ENCODE measurements at regions not wholly inside any gene's neighbourhood (a gene's known extent, or its start where the extent isn't known, plus 50 kb on each side); places are given as distances from the start of the nearest gene placed in this dataset.

DNA sequence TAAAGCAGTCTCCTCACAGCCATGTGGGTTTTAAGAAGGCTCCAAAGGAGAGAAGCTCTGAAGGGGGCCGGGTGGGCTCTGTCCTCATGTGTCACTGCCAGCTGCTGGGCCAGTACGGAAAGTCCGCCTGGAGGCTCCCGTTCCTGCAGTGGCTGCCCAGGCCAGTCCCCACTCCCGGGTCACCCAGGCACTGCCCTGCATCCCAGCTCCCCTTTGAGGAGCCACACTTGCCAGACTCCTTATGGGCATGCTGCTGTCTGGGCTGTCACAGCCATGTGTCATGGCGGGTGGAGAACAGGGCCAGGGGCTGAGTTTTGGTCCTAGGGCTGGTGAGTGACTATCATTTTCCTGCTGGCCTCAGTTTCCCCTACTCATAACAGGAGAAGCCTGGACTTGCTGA, 79.4 kb upstream of the ACTRT2 start:
- intact Hi-C loops (cut with DNase I) = no loop called here
- no peak for DNase-seq (ENCODE audit: low spot score in 2 of 2)
- Histone ChIP-seq H3K27ac (no peak overlapping the region), H3K4me3 (no peak overlapping the region), H3K9me3 (peaks cover 5 to 13% of the 10 kb centered on the region in 2 donors), H3K27me3 (no peaks in the 10 kb centered on the region), H3K4me1 (no peaks in the 10 kb centered on the region), H3K36me3 (no peaks in the 10 kb centered on the region)
- TF ChIP-seq, protein P1, sequence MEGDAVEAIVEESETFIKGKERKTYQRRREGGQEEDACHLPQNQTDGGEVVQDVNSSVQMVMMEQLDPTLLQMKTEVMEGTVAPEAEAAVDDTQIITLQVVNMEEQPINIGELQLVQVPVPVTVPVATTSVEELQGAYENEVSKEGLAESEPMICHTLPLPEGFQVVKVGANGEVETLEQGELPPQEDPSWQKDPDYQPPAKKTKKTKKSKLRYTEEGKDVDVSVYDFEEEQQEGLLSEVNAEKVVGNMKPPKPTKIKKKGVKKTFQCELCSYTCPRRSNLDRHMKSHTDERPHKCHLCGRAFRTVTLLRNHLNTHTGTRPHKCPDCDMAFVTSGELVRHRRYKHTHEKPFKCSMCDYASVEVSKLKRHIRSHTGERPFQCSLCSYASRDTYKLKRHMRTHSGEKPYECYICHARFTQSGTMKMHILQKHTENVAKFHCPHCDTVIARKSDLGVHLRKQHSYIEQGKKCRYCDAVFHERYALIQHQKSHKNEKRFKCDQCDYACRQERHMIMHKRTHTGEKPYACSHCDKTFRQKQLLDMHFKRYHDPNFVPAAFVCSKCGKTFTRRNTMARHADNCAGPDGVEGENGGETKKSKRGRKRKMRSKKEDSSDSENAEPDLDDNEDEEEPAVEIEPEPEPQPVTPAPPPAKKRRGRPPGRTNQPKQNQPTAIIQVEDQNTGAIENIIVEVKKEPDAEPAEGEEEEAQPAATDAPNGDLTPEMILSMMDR (IDR thresholded peaks at IDR 0.05) = no peak

DNA sequence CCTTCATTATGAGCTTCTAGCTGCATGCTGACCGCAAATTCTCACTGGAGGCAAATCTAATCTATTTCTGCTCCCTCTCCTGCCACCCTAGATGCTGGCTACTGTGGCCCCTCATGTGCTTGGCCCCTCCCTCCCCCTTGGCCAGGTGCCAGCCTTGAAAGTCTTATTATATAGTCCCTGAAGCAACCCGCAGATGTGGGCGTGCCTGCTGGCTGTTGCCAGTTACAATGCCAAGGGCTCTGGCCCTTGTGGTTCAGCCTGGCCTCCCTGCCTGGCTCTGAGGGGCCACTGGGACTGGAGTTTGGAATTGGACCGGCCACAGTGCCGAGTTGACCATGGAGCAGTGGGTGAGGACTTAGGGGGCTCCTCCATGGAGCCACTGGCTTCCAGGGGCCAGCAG, 78.9 kb upstream of the ACTRT2 start:
- TF ChIP-seq, protein P1 (IDR thresholded peaks at IDR 0.05) = no peak
- Histone ChIP-seq H3K4me1 (no peaks in the 10 kb centered on the region), H3K4me3 (no peak overlapping the region), H3K27me3 (no peaks in the 10 kb centered on the region), H3K36me3 (no peaks in the 10 kb centered on the region), H3K27ac (no peak overlapping the region), H3K9me3 (peaks cover 5 to 13% of the 10 kb centered on the region in 2 donors)
- intact Hi-C loops (cut with DNase I) = no loop called here
- DNase-seq (ENCODE audit: low spot score in 2 of 2) = no peak

DNA sequence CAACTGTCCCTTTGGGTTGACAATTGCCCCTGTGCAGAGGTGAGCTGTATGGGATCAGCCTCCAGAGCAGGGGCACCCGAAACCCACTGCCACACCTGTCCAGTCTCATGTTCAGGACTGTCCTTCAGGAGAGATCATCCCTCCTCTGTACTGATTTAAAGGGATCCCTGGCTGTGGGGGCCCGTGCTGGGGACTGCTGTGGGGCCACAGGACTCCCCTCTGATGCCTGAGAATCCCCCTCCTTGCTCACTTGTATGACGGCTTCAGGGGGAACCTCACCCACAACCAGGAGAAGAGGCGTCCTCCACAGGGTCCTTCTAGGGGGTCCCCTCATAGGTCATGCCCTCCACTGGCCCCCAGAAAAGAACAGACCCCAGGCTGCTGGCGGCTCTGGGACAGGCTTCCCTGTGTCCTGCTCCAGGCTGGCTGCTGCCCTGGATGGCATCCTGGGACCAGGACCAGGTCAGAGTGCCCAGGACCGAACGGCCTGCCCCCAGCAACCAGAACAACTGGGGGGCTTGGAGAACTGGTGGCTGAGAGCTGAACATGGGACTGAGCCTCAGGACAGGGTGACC, 77.5 kb upstream of the ACTRT2 start:
- H3K4me3 ChIP-seq = no peak overlapping the region
- H3K27me3 ChIP-seq = no peaks in the 10 kb centered on the region
- DNase-seq (ENCODE audit: low spot score in 2 of 2) = no peak
- H3K27ac ChIP-seq = no peak overlapping the region
- intact Hi-C loops (cut with DNase I) = no loop called here
- peaks cover 5 to 13% of the 10 kb centered on the region in 2 donors for H3K9me3 ChIP-seq
- H3K4me1 ChIP-seq = no peaks in the 10 kb centered on the region
- TF ChIP-seq, protein P1 (IDR thresholded peaks at IDR 0.05) = no peak
- no peaks in the 10 kb centered on the region for H3K36me3 ChIP-seq

DNA sequence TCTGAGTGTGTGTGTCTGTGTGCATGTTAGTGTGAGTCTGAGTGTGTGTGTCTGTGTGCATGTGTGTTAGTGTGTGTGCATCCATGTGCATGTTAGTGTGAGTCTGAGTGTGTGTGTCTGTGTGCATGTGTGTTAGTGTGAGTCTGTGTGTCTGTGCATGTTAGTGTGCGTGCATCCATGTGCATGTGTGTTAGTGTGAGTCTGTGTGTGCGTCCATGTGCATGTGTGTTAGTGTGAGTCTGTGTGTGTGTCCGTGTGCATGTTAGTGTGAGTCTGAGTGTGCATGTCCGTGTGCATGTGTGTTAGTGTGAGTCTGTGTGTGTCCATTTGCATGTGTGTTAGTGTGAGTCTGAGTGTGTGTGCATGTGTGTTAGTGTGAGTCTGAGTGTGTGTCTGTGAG, 76.6 kb upstream of the ACTRT2 start:
- TF ChIP-seq, protein P1 (IDR thresholded peaks at IDR 0.05) = no peak
- no peaks in the 10 kb centered on the region for H3K36me3 ChIP-seq
- intact Hi-C loops (cut with DNase I) = no loop called here
- no peaks in the 10 kb centered on the region for H3K4me1 ChIP-seq
- no peaks in the 10 kb centered on the region for H3K27me3 ChIP-seq
- peaks cover 5 to 13% of the 10 kb centered on the region in 2 donors for H3K9me3 ChIP-seq
- H3K4me3 ChIP-seq = no peak overlapping the region
- no peak for DNase-seq (ENCODE audit: low spot score in 2 of 2)
- no peak overlapping the region for H3K27ac ChIP-seq

DNA sequence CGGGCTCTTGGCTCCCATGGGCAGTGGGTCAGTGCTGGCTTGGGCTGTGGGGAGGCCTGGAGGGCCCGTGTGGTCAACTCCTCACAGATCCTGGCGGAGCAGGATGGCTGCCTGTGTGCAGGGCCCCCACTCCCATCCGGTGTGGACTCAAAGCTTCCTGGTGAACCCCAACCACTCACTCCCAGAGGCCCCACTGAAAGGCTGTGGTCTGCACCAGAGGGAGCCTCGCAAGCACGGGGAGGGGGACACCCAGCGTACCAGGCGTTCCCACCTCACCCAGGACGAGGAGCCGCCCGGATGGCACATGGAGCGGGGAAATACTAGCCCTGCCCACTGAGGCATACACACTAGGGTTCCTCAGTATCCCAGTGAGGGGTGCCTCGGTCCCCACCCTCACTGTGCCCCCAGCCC, 75.4 kb upstream of the ACTRT2 start:
- no peak overlapping the region for H3K4me3 ChIP-seq
- no peak overlapping the region for H3K27ac ChIP-seq
- no peaks in the 10 kb centered on the region for H3K36me3 ChIP-seq
- intact Hi-C loops (cut with DNase I) = no loop called here
- no peaks in the 10 kb centered on the region for H3K27me3 ChIP-seq
- peaks cover 4 to 5% of the 10 kb centered on the region in 2 donors for H3K4me1 ChIP-seq
- peaks cover 5 to 7% of the 10 kb centered on the region in 2 donors for H3K9me3 ChIP-seq
- no peak for DNase-seq (ENCODE audit: low spot score in 2 of 2)
- TF ChIP-seq, protein P1 (IDR thresholded peaks at IDR 0.05) = no peak

DNA sequence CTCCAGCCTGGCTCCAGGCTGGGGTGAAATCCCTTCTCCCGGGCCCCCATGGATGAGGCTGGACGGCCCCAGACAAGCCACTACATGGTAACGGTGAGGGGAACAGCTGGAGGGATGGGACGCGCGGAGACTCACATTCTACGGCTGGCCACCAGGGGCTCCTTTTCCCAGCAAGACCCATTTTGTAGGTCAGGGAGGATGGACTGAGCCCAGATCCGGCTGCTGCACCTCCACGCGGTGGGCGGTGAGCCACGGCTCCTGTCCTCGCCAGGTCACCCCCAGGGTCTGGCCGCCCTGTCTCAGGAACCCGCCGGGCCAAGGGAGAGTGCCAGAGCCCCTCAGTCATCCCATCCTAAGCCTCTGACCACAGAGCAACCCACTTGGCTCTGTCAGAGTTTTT, 75.0 kb upstream of the ACTRT2 start:
- H3K4me1 ChIP-seq = peaks cover 4 to 5% of the 10 kb centered on the region in 2 donors
- no peaks in the 10 kb centered on the region for H3K27me3 ChIP-seq
- H3K4me3 ChIP-seq = no peak overlapping the region
- TF ChIP-seq, protein P1 (IDR thresholded peaks at IDR 0.05) = no peak
- no peak overlapping the region for H3K27ac ChIP-seq
- intact Hi-C loops (cut with DNase I) = no loop called here
- H3K36me3 ChIP-seq = no peaks in the 10 kb centered on the region
- H3K9me3 ChIP-seq = peaks cover 3 to 4% of the 10 kb centered on the region in 2 donors
- no peak for DNase-seq (ENCODE audit: low spot score in 2 of 2)
